Hematopoietic multipotent progenitor cell treated with erythropoietin and hydrocortisone succinate and interleukin-3 and kit ligand, for 4 days (in vitro differentiated cells): ENCODE measurements at regions not wholly inside any gene's neighbourhood (a gene's known extent, or its start where the extent isn't known, plus 50 kb on each side); places are given as distances from the start of the nearest gene placed in this dataset.

ENCODE experiments used
- DNase-seq: peaks from one replicate; pipeline ENCODE4 v3.0.0-alpha.2; 2015

- DNase-seq: no peak
Measured at GRCh38 chr7:117974891-117975290, 101.7 kb upstream of the CTTNBP2 start.

DNA sequence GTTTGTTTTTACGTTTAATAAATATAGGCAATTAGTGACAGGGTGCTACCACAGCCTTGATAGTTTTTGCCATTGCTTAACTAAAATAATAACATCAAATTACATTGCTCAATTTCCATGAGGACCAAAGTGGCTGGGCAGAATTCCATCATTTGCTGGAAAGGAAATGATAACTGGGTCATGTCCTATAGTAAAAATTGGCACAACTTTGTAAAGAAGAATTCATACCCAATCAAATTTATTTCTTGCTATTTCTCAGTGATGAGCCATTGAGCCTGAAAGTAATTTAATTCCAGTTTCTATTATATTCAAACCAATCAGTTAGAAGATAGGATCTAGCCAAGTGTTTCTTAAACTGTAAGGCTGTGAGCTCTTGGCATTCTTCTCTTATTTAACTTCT is 102.2 kb upstream of the CTTNBP2 start:
- no peak for DNase-seq

- no peak for DNase-seq
Measured at GRCh38 chr7:117979954-117980497, 106.8 kb upstream of the CTTNBP2 start.

GRCh38 chr7:117982071-117983055 is 109.1 kb upstream of the CTTNBP2 start:
- peak; percentile 45 for DNase-seq

GRCh38 chr7:117986645-117987269 is 113.5 kb upstream of the CTTNBP2 start:
- DNase-seq: no peak

GRCh38 chr7:117990834-117991233 is 117.6 kb upstream of the CTTNBP2 start:
- DNase-seq: no peak

DNA sequence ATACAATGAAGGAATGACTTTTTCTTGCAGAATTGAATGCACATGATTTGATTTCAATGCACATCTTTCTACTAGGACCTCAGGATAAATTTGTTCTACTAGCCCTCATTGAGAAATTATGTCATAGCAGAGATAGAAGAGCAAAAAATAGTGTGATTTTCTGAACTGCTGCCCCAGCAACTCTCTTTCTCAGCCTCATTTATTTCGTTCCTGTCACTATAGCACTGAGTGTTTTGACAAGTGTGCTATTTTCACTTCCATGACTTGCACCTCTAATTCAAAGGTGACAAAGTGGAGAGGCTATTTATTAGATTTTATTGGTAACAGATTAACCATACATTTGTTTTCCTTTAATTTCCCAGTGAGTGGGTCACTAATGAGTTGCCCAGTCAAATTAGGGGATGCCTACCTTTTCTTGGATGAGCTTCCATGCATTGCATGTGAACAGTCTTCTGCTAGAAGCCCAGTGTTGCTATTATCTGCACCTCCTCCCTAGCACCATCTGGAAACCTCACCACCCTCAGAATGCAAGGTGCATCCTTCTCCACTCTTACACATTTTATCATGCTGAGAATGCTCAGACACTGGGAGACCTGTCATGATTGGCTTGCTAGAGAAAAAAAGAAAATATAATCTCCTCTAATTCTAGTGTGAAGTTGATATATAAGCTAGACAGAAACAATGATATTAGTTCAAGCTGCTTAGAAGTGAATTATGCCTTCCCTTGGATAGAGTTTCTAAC is 119.6 kb upstream of the CTTNBP2 start:
- DNase-seq: no peak

GRCh38 chr7:117993377-117994003 is 120.2 kb upstream of the CTTNBP2 start:
- DNase-seq: peak; percentile 86

DNA sequence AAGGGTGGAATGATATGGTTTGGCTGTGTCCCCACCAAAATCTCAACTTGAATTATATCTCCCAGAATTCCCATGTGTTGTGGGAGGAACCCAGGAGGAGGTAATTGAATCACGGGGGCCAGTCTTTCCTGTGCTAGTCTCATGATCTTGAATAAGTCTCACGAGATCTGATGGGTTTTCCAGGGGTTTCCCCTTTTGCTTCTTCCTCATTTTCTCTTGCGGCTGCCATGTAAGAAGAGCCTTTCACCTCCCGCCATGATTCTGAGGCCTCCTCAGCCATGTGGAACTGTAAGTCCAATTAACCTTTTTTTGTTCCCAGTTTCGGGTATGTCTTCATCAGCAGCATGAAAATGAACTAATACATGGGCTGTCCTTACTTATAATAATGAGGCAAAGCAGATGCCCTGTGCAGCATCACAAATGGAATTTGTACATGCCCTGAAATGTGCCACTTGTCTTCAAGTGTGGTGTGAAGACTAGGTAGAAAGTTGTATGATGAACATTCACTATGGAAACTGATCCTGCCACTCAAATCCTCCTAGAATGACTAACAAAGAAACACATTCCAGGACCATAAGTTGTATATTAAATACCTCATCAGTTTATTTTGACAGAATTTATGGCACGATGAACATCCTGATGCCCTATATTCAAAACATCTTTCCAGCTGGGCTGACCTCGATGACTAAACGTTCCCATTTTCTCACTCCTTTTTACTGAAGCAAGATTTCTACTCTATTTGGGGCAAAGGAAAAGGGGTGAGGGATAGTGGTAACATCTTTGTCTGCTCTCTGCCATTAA is 122.8 kb upstream of the CTTNBP2 start:
- no peak for DNase-seq

DNA sequence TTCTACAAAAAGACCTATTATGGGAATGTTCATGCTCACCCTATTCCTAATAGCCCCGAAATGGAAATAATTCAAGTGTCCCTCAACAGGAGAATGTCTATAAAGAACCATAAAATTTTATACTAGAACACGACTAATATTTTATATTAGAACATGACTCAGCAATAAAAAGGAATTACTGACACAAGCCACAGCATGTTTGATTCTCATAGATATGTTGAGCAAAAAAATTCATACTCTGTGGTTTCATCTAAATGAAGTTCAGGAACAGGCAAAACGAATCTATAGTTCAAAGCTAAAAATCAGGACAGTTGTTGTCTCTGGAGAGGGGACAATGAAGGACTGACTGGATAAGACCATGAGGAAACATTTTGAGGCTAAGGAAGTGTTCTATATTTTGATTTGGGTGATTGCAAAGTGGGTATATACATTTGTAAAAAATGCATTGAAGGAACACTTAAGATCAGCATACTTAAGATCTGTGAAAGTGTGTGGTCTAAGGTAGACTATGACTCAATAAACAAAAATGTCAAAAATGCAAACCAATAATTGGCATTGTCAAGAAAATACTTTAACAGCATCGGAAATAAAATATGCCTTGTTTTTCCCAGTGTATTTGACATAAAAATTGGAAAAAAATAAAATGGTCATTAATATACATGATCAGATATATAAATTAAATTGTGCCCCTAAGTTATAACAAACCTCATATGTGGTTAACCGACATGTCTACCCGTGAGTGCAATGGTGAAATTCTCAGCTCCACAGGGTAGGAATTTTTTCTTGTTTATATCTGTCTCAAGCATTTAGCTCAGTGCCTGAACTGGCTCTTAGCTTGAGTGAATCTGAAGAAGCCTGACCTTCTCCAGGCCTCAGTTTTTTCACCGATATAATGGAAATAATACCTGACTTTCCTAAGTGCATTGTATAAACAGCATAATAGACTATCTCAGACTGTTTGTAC is 124.9 kb upstream of the CTTNBP2 start:
- DNase-seq: peak; percentile 20

GRCh38 chr7:118000480-118001202 is 127.4 kb upstream of the CTTNBP2 start:
- no peak for DNase-seq

- peak; percentile 57 for DNase-seq
Measured at GRCh38 chr7:118003476-118003875, 130.2 kb upstream of the CTTNBP2 start.

DNA sequence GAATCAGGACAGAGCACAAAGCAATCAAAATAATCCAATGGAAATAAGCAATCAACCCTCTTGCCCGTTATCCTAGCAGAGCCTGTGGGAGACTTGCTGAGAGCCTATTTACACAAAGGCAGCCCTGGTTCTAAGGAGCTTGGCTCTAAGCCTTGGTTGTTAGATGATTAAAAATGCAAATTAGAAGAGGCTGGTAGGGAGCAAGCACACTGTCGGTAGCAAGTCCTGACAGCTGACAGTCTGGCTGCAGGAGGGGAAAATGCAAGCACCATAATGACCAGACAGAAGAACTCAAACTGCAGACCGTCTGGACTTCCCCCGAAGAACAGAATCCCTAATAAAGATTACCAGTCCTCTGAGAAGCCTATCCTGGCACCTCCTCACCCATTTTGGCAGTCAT is 131.8 kb upstream of the CTTNBP2 start:
- no peak for DNase-seq

- DNase-seq: no peak
Measured at GRCh38 chr7:118006979-118007378, 133.7 kb upstream of the CTTNBP2 start.

- no peak for DNase-seq
Measured at GRCh38 chr7:118009419-118009818, 136.2 kb upstream of the CTTNBP2 start.

- DNase-seq: no peak
Measured at GRCh38 chr7:118011652-118012051, 138.4 kb upstream of the CTTNBP2 start.

DNA sequence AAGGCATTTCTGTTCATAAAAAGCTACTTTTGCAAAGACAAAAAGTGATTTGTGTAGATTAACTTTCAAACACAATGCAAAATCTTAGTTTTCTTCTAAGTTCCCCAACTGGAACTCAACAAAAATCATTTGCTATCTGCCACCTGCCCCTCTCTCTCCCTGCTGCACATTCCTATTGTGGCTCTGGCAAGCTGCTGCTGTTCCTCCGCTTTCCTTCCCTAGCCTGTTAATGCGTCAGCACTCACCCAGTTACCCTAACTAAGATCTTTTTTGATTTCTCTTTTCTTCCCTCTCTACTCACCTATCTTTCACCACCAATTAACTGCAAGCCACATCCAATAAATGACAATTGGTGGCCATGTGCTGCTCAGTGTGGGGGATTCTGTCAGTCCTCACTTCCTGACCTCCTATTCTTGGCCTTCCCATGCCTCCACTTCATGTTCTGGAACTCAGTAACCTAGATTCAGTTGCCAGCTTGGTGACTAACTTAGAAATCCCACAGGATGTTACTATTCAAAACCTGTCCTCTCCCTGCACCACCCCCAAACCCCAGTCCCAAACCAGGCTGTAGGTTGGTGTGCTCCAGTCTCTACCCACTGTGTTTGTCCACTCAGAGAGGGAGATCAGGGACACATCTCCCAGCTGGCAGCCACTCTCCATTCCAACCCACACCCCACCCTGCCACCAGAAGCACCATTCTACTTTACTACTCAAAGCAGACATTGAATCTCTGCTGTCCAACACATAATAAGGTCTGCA is 140.2 kb upstream of the CTTNBP2 start:
- no peak for DNase-seq

DNA sequence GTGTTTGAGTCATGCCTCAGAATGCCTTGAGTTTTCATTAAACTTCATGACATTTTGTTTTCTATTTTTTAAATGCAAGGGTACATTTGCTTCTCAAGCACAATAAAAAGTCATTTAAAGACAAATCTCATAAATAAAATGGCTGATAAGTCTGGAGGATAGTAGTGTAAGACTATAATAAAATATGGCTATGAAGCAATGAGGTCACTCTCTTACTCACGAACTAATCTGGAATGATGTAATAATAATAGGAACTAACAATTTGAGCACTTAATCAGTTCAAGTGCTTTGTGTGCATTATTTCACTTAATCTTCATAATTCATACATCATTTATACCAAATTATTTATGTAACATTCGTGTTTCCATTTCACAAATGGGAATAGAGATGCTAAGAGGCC is 149.3 kb upstream of the CTTNBP2 start:
- no peak for DNase-seq

DNA sequence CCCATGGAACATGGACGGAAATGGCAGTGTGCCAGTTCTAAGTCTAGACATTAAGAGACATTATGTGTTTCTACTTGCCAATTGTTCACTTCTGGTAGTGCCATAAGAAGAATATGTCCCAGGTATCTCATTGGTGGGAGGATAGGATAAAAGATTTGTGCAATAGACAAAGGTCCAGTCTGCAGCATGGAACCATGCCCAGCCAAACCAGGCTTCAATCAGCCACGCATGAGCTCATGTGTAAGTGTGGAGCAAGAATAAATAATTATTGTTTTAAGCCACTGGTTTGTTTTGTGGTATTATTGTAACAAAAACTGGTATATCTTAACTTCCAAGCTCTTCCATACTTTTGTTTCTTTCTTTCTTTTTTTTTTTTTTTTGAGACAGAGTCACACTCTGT is 153.6 kb upstream of the CTTNBP2 start:
- DNase-seq: no peak
